Eye (tissue), 1 donor: ENCODE measurements at regions not wholly inside any gene's neighbourhood (a gene's known extent, or its start where the extent isn't known, plus 50 kb on each side); places are given as distances from the start of the nearest gene placed in this dataset.
"Not testable (repeated sequence)": the region's sequence is repeated elsewhere in the genome, so short reads cannot be mapped to it uniquely, and the experiment has no call there.

ENCODE experiments used
- DNase-seq: peaks from one replicate; pipeline ENCODE4 v3.0.0-alpha.2; 2015

DNA sequence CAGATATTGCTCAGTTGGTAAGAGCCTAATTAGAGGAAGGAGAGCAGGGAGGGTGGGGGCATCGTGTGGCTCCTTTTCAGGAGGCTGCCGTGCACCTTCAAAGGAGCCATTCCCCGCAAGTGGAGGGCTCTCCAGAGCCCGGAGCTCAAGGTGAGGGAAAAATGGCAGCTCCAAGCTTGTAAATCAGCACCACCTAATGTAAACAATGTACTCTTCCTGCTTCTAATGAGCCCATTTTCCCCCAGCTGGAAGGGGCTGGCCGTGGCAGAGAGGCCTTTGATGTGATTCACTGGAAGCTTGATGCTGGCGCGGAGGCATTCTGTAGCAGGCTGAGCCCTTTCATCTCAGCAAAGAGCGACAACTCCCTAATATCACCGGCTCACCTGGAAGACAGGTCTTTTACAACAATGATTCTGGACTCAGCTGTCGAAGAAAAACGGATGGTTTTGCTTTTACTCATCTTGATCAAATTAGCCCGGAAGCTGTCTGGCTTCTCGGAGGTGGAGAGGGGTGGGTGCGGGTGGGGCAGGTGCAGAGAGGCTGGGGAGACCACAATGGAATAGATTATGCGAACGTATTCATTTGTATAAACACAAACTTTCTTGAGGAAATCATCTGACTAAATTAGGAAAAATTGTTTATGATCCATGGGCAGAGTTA is 112.5 kb downstream of the RRAGC start:
- DNase-seq: peak; percentile 56

DNA sequence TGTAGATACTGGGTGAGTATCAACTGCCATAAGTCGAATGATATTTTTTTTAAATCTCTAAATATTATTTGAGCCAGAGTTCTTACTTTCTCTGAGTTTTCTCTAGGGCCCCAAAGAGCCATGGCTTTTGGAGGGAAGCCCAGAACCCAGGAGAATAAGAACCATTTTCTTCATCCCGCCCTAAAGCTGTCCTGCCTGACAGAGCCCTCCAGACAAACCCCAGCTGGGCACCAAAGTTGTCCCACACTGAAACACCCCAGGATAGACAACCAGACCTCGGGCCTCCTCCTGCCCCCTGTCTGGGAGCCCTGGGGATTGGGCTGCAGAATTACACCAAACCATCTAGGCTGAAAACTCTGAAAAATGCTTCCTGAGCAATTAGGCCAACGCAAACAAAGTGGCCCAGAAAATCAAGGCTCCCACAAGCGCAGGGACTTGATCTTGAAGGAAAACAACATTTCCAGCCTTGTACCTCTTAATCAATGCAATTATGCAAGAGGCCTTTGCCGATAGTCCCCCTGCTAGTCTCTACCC is 113.1 kb downstream of the RRAGC start:
- no peak for DNase-seq

DNA sequence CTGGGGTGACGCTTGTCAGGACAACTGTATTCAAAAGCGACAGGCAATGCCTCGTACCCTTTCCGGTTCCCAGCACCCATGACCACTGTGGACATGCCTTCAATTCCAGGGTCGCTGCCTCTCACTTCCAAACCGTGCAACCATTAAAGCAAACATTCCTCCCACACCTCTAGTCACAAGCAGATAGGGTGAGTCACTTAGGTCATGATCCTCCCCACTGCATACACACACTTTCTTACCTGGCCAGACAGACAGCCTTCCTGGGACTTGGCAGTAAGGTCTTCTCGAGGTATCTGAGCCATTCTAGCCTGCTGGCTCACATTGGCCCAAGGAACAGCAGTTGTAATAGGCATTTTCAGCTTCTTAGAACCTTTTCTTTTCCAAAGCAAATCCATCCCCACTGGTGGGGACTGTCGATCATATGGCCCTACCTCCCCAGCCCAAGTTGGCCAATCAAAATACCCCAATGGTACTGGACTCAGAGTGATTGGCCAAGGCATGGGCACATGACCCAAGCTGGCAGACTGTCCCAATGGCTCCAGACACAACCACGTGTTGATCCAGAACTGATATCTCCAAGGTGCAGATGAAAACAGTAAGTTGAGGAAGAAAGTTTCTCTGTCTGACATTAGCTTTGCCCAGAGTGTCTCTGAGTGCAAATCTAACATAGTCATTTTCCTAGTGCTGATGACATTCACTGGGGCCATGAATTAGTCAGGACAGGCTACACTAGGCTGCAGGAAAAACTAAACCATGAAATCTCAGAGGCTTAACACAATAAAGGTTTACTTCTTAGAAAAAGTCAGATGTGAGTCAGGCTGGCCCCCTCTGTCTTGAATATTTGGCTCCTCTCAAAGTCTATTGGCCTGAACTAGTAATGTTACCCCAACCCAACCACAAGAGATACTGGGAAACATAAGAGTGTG is 113.8 kb downstream of the RRAGC start:
- DNase-seq: no peak

DNA sequence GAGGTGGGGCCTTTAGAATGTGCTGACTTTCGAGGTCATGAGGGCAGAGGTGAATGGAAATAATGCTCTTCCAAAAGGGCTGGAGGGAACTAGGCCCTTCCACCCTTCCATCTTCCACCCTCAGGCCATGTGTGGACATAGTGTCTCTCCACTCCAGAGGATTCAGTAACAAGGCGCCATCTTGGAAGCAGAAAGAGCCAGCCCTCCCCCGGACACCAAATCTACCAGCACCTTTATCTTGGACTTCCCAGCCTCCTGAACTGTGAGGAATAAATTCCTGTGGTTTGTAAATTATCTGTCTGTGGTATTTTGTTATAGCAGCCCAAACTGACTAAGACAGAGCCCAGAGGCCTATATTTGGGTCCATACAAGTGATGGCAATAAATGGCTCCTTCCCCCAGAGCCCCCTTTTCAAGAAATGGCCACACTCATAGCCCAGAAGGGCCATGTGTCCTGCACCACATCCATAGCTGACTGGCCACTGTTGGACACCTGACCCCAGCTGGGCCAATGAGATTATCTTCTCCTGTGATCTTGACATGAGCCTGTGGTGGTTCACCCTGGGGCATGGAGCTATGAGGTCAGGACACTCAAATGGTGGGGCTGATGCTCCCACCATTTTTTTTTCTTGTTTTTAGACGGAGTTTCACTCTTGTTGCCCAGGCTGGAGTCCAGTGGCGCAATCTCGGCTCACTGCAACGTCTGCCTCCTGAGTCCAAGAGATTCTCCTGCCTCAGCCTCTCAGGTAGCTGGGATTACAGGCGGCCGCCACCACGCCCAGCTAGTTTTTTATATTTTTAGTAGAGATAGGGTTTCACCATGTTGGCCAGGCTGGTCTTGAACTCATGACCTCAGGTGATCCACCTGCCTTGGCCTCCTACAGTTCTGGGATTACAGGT is 114.9 kb downstream of the RRAGC start:
- DNase-seq: no peak

DNA sequence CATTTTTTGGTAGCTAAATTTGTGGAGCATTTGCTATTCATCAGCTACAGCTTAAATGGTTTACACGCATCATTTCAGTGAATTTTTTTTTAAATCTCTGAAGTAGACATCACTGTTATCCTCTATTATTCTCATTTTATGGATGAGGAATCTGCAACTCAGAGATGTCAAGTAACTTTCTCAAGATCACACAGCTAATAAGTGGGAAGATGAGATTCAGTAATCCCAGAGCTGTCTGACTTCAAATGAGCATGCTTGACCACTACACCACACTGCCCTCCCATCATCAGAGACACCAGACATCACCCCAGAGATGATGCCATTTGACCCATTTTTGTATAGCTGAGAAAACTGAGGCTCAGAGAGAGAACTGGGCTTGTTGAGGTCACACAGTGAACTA is 116.4 kb downstream of the RRAGC start:
- DNase-seq: no peak

DNA sequence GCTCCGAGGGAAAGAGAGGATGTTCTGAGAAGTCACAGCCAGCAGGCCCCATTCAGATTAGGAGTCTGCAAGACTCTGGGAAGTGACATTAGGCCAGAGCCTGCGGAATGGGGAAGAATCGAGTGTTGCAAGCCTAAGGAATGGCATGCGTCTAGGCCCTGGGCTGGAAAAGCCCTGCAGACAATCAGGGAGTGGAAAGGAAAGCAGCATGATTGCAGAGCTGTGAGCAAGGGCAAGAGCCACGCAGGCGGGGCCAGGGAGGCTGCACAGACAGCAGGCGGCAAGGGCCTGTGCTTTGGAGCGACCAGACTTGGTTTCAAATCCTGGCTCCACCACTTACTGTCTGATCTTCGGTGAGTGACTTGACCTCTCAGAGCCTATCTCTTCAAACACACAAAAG is 118.2 kb downstream of the RRAGC start:
- no peak for DNase-seq

DNA sequence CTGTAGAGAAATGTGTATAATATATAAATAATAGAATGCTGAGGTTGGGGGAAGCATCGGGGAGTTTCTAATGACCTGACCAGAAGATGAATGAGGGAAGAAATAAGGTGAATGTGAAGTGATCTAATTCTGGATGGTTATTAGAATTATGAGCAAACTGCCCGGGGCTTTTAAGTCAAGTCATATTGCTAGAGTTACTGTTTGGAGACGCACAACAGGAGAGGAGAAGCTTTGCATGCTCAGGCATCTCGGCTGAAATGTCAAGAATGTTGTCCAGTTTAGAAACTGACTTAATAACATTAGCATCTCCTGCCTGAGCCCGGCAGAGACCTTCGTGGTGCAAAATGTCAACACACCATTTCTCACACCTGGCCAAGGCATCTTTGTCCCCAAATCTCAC is 119.1 kb downstream of the RRAGC start:
- DNase-seq: no peak

DNA sequence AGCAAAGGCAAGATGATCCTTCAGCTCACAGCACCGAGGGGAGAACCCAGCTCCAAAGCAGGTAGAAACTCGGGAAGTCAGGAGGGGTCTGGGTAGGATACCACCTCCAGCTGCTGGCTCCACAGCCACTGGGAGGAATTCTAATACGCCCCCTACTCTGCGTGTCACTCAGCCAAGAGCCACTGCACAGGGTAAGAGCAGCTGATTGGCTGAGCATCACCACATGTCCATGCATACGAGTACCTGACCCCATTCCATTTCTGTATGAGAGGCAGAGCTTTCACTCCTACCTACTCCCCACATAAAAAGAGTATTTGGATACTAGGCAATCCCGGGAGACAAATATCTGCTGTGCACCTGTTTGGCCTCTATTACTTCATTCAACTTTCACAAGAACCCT is 121.4 kb downstream of the RRAGC start:
- peak; percentile 35 for DNase-seq

DNA sequence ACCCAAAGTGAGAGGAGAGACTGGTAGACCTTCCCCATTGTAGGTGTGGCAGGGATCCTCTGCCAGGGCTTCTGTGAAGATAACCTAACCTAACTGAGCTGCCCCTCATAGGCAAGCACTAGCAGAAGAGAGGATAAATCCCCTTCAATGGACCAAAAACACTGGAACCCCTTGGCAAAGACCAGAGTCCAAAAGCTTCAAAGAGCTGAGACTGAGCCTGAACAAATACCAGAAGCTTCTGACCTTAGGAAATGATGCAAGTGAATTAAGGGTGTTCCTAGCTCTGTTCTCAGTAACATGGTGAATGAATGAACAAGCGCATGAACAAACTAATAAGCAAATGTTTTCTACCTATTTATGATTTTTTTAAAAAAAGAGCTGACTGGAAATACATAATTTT is 123.2 kb downstream of the RRAGC start:
- no peak for DNase-seq

DNA sequence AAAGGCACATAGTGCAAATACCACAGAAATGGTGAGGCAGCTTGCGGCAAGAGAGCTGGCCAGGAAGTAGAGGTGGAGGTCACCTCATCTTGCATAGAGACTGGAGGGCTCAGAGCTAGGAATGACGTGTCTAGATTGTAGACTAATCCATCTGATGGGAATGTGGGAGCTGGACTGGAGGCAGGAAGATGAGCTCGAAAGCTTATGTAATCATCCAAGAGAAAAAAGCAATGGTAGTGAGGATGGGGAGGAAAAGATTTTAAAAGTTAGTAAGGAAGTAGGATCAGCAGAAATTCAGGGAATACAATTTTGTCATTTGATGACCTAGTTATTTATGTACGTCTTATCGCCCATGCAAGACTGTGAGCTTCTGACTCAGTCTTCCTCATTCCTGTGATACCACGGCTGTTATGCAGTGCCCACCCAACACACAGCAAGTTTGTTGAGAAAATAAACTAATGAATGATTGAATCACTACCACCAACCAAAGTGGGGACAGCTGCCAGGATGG is 123.9 kb downstream of the RRAGC start:
- no peak for DNase-seq

DNA sequence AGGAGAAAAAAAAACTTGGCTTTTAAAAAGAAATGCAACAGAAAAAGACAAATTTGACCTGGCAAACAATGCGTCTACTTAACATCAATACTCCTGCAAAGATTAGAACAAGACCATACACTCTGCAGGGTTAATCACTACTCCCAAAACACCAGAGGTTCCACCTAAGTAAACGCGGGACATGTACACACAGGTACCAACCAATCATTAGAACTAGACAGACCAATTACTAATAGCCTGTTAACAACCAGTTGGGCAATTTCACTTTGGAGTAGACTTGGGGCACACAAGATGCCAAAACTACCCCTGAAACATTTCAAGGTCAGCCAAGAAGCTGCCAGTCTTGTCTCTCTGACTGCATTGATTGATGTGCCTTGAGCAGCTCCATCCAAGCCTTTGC is 125.8 kb downstream of the RRAGC start:
- DNase-seq: no peak

DNA sequence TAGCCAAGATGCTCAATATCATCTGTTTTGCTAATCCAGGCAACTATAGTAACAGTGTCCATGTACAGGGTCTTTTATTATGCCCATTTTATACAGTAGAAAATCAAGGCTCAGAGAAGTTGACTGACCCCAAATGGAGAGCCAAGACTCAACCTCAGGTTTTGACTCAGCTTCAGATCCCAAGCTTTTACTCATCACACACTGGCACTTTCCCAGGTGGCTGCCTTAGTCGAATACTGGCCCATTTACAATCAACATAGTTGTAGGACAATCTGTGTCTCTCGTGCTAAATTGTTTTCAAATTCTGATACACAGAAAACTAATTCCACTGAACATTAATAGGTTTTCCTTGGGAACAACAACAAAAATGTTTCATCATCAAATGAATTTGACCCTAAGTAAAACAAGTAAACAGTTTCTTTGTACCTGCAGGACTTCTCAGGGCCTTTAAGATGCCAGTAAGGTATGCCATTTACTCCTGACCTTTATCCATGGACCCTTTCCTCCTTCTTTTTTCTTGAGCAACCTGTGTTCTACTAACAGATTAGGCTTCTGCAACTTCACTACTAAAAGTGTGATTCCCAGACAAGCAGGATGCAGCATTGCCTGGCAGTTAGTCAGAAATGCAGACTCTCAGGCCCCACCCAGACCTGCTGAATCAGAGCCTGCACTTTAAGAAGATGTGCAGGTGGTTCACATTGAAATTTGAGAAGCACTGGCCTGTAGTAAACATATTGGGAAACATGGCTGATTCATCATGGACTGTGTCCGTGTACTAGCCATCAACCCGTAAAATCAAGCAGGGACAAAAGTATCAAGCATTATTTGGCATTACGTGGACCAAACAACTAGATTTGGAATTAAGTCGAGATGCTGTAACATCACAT is 128.8 kb downstream of the RRAGC start:
- DNase-seq: no peak

DNA sequence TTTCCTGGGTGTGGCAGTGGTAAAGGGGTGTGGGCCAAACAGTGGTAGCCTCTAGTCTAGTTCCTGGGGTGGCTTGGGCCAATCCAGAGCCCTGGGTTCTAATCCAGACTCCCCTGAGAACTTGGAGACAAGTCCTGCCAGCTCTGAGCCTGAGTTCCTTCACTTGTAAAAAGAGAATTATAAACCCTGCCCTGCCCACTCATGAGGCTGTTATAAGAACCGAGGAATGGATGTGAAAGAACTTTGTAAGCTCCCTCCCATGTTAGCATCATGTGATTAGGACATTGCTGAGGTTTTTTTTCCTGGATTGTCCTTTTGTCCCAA is 131.0 kb downstream of the RRAGC start:
- no peak for DNase-seq

DNA sequence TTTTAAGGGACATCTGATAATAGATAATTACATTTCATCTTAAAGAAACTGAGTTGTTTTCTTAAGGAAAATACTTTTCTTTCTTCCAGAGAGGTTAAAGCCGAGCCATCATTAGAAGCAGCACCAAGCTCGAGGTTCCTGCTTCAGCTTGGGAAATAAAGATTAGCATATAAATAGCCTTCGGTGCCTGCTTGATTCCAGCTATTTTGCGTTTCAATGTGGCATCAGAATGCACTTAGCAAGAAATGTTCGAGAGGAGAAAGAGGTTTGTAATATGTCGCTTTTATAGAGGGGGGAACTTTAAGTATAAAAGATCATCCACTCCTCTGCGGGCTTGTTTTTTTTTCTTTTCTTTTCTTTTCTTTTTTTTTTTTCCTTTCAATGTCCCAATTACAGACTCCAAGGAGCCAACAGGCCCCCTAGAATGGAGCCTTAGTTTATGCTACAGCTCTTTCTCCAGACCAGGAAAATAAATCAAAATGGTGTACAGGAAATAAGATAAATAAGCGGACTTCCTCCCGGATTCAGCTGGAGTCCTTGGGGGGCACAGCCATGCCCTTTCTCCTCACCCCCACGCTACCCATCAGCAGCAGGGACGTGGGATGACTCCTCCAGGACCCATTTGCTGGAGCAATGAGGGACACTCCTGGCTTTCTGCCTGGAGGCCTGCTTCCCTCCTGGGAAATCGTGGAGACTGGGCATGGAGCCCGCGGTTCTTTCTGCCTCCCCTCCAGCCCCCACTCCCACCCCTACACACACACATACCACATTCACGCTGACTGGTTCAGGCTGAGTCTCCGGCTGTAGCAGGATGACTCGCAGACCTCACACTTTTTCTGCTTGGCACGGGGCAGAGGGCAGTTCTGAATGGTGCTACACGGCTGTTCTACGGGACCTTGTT is 131.6 kb downstream of the RRAGC start:
- peak; percentile 77 for DNase-seq

DNA sequence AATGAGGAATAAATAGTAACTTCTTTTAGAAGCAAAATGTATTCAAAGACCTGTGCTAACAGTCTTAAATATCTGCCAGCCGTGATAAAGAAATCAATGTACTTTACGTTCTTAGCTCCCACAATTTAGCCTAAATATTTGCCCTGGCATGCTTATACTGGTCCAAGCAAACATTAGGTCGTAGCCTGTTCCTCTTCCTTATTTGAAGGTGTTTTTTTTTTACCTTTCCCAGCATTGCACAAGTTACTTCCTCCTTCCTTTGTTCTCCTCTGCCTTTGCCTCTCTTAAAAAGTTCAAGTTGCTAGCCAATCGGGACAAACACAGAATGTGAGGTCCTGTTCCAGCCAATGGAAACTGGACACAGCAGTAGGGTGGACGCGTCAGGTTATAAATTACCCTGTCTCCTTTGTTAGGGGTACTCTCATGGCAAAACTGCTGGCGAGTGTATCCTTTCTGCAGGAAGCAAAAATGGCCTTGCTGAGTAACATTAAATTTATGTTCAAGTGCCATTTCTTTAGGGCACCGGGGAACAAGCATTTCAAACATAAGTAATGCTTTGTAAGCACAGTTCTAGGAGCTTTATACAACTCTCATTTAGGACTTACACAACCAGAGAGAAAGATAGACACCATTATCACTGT is 134.1 kb downstream of the RRAGC start:
- DNase-seq: not testable (repeated sequence)

DNA sequence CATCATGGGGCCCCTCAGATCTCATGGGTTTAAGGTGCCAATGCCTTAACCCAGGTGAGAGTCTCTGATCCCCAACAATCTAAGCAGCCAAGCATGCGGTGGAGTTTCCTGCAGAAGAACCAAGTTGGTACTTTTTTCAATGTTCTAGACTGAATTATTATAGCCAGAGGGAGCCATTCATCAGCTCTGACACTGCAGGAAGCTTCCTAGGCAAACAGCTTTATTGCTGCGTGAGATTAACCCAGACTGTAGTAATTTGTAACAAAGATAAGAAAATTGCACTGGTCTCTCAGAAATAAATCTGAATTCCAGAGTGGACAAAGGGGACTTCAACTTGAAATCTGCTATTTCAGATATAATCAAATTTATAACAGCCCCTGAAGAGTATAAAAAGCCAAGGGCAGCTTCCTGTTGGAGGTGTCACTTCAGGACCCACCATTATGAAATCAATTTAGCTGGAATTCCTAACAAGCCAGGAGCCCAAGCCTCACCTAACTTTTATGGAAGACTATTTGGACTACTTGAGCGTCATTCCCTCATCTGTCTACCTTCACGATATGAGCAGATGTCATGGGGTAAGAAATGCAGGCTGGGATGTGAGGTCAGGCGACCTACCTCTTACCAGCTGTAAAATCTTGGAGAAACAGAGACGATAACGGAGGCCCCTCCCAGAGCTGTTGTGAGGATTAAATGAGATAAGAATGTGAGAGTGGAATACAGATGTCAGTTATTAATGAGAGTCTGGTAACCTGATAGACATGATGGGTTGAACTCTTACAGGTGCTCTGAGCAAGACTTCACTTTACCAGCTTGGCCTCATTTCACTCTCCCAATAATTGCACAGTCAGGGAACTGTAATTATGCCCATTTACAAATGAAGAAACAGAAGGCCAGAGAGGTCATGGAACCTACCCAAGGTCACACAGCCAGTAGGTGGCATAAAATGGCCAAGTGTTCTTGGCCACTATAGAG is 135.1 kb downstream of the RRAGC start:
- no peak for DNase-seq

DNA sequence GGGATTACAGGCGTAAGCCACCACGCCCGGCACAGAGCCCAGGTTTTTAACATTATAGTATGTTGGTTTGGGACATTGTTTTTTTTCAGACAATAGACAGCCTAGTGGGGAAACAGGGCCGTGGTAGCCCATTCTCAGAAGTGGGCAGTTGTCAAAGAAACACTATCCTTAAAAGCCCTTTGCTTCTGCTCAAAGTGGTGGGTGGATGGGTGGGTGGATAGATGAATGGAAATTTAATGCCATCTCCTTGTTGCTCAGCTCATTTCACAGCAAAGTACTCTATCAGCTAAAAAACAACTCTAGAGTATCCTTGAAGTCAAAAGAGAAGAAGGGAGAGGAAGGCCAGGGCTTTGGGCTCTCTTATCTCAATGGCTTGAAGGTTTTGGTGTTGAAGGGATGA is 137.8 kb downstream of the RRAGC start:
- no peak for DNase-seq

DNA sequence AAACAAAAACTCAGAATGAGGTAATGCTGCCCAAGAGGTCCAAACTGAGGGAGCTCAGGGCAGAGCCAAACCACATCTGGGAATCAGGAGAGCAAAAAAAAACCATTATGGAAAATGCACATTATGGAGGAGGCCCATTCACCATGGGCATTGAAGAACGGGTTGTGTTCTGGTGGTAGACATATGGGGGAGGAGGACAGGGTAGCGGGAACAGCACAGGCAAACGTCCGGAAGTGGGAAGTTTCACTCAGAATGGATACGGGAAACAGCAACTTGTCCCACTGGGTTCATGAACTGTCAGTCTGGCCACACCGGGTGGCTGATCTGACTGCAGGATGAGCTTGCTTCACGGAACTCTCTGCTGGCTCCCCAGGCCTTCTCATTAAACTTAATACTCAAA is 139.7 kb downstream of the RRAGC start:
- DNase-seq: no peak

DNA sequence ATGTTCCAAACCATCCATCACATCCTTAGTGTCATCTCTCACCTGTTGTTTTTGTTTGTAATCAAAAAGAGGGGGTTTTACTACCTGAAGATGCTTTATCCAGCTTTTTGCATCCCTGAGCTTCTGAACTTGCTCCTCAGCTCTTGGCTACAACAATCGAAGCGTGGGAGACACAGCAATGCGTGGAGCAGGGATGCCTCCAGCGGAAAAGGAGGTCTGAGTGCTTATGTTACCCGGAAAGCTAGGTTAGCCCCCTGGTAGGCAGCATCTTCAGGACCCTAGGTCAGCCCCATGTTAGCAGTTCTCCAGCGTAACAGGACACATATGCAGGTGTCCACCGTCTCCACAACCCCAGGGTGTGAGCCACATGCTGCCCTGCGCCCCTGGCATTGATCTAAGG is 141.5 kb downstream of the RRAGC start:
- DNase-seq: no peak
